ENCODE measurements at regions not wholly inside any gene's neighbourhood (a gene's known extent, or its start where the extent isn't known, plus 50 kb on each side); places are given as distances from the start of the nearest gene placed in this dataset.

DNA sequence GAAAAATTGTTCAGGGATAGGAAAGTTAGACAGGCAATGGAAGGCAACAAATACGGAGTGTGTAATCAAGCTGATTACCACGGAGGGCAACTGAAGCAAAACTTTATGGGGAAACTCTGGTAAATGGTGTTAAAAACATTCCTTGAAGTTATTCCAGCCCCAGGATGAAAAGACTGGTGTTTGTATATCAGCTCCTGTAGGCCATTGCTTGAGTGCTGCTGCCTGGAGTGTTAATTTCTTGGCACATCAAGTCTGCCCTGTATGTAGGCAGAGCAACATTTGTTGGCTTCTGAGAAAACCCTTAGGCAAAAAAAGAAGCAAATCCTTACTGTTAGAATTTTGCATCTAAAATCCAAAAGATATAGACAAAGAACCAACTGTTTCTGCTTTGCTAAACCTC, 686.5 kb upstream of the ACO1 start:
- no peak overlapping the region for H3K4me3 ChIP-seq (ENCODE audit: insufficient read depth, low read depth, low read length)
- WGBS, 2 experiments: 93 to 95% methylated on average over 2 of the region's 2 CpGs
- no peaks in the 10 kb centered on the region for H3K27me3 ChIP-seq (ENCODE audit: control insufficient read depth, insufficient read depth, low read length, poor library complexity, severe bottlenecking)
- no peaks in the 10 kb centered on the region for H3K4me1 ChIP-seq (ENCODE audit: control insufficient read depth, insufficient read depth, low read length)
- no peak overlapping the region for H3K27ac ChIP-seq (ENCODE audit: insufficient read depth, low read depth, low read length, poor library complexity, severe bottlenecking)
- no peaks in the 10 kb centered on the region for H3K9me3 ChIP-seq (ENCODE audit: control insufficient read depth, low read length)
- no peaks in the 10 kb centered on the region for H3K36me3 ChIP-seq (ENCODE audit: control insufficient read depth, insufficient read depth, low read length)

DNA sequence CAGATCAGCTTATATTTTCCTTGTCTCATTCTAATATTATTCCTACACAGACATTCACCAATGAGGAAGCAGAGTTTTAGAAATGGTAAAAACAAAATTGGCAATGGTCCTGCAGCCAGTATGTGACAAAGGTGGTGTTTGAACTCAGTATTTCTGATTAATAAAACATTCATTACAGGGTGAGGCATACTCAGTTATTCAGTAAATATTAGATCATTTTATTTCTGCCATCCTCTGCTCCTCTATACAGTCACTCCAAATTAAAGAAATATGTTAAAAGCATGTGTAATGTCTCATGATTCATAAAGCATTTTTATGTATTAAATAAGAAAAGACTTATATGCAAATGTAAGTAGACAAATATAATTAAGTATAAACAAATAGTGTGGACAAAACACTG, 684.6 kb upstream of the ACO1 start:
- Histone ChIP-seq H3K36me3 (ENCODE audit: control insufficient read depth, insufficient read depth, low read length) (no peaks in the 10 kb centered on the region), H3K27me3 (ENCODE audit: control insufficient read depth, insufficient read depth, low read length, poor library complexity, severe bottlenecking) (no peaks in the 10 kb centered on the region), H3K4me3 (ENCODE audit: insufficient read depth, low read depth, low read length) (no peak overlapping the region), H3K4me1 (ENCODE audit: control insufficient read depth, insufficient read depth, low read length) (no peaks in the 10 kb centered on the region), H3K9me3 (ENCODE audit: control insufficient read depth, low read length) (no peaks in the 10 kb centered on the region), H3K27ac (ENCODE audit: insufficient read depth, low read depth, low read length, poor library complexity, severe bottlenecking) (no peak overlapping the region)

DNA sequence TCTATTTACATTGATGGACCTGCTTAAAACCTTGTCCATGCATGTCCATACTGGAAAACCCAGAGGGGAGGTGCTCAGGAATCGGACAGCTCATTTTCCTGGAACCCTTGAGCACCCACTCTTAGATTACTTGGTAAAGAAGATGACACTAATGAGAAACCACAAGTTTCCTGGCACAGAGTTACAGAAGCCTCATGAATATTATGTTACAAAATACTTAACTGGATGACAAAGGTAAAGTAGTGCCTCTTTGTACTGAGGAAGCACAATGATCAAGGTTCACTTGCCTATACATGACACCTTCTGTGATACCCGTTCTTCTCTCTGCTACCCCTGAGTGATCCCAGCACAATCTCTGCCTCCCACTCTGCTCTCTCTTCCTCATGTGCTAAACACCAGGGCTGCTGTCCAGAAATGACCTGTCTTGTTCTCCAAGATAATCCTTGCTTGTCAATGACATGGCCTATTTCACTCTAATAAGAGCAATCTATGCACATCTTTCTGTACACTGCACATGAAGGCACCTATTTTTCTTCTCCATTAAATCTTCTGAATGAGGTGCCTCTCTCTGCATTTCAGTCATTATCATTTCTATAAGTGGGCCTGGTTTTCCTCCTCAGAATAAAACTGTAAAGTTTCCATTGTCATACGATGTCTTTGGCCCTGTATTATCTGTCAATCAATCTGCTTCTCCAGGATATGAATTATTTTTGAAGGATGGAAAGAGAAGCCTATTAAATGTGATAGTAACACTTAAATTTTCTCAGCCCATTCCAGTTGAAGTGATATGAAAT, 684.0 kb upstream of the ACO1 start:
- no peaks in the 10 kb centered on the region for H3K27me3 ChIP-seq (ENCODE audit: control insufficient read depth, insufficient read depth, low read length, poor library complexity, severe bottlenecking)
- 89 to 94% methylated on average over 2 to 3 of the region's 3 CpGs for WGBS, 2 experiments
- H3K4me1 ChIP-seq (ENCODE audit: control insufficient read depth, insufficient read depth, low read length): no peaks in the 10 kb centered on the region
- H3K36me3 ChIP-seq (ENCODE audit: control insufficient read depth, insufficient read depth, low read length): no peaks in the 10 kb centered on the region
- no peak overlapping the region for H3K27ac ChIP-seq (ENCODE audit: insufficient read depth, low read depth, low read length, poor library complexity, severe bottlenecking)
- H3K9me3 ChIP-seq (ENCODE audit: control insufficient read depth, low read length): no peaks in the 10 kb centered on the region
- no peak overlapping the region for H3K4me3 ChIP-seq (ENCODE audit: insufficient read depth, low read depth, low read length)

DNA sequence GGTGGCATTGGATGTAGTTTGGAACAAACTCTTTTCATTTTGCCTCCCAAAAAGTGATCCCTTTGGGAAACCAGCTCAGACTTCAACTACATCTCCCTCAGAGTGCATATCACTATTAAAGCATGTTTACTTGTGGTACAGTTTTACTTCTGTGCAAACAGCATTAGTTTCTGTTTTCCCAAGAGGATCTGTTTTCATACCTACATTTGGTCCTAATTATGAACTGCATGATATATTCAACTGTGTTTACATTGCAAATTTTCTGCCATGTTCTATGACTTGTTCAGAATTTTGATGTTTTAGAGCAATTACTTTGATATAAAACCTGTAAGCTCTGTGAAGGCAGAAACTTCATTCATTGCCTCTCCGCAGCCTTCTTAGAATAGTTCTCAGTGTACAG, 681.5 kb upstream of the ACO1 start:
- Histone ChIP-seq H3K4me1 (ENCODE audit: control insufficient read depth, insufficient read depth, low read length) (no peaks in the 10 kb centered on the region), H3K36me3 (ENCODE audit: control insufficient read depth, insufficient read depth, low read length) (no peaks in the 10 kb centered on the region), H3K4me3 (ENCODE audit: insufficient read depth, low read depth, low read length) (no peak overlapping the region), H3K27me3 (ENCODE audit: control insufficient read depth, insufficient read depth, low read length, poor library complexity, severe bottlenecking) (no peaks in the 10 kb centered on the region), H3K27ac (ENCODE audit: insufficient read depth, low read depth, low read length, poor library complexity, severe bottlenecking) (no peak overlapping the region), H3K9me3 (ENCODE audit: control insufficient read depth, low read length) (no peaks in the 10 kb centered on the region)
- 83 to 100% methylated on average over 1 of the region's 1 CpG for WGBS, 2 experiments

DNA sequence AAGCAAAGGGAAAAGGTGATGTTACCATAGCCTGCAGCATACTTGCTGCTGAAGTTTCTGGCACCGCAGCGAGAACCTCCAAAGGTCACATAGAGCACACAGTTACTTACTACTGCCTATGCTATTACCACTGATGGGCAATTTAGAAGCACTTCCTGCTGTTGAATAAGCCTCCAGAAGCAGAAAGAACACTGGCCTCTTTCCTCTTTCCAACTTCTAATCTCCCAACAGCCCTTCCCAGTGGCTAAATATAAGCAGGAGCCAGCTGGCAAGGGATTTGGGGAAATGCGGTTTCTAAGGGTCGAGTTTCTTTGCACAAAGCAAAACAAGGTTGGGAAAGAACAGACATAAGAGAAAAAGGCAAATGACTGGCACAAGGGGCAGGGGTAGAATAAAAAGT, 669.2 kb upstream of the ACO1 start:
- WGBS, 2 experiments: 86 to 90% methylated on average over 4 of the region's 4 CpGs
- Histone ChIP-seq H3K36me3 (ENCODE audit: control insufficient read depth, insufficient read depth, low read length) (no peaks in the 10 kb centered on the region), H3K4me3 (ENCODE audit: insufficient read depth, low read depth, low read length) (no peak overlapping the region), H3K4me1 (ENCODE audit: control insufficient read depth, insufficient read depth, low read length) (no peaks in the 10 kb centered on the region), H3K9me3 (ENCODE audit: control insufficient read depth, low read length) (no peaks in the 10 kb centered on the region), H3K27me3 (ENCODE audit: control insufficient read depth, insufficient read depth, low read length, poor library complexity, severe bottlenecking) (no peaks in the 10 kb centered on the region), H3K27ac (ENCODE audit: insufficient read depth, low read depth, low read length, poor library complexity, severe bottlenecking) (no peak overlapping the region)

DNA sequence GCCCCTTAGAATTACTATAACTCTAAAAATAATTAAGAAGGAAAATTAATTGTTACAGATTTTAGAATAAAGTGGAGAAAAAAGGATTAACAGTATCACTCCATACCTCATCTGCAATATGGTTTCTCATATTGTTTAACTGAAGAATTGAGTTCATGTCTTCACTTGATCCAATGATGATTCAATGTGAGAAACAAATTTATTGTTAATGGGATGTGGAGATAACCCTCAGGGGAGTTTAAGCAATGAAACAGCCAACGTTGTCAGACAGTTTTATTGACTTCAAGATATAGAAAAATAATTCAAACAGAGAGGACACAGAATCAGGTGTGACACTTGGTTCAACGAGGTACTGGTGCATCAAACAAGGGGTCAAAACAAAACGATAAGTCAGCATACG, 665.2 kb upstream of the ACO1 start:
- Histone ChIP-seq H3K36me3 (ENCODE audit: control insufficient read depth, insufficient read depth, low read length) (no peaks in the 10 kb centered on the region), H3K27me3 (ENCODE audit: control insufficient read depth, insufficient read depth, low read length, poor library complexity, severe bottlenecking) (no peaks in the 10 kb centered on the region), H3K4me1 (ENCODE audit: control insufficient read depth, insufficient read depth, low read length) (no peaks in the 10 kb centered on the region), H3K9me3 (ENCODE audit: control insufficient read depth, low read length) (no peaks in the 10 kb centered on the region), H3K27ac (ENCODE audit: insufficient read depth, low read depth, low read length, poor library complexity, severe bottlenecking) (no peak overlapping the region), H3K4me3 (ENCODE audit: insufficient read depth, low read depth, low read length) (no peak overlapping the region)
- 87 to 95% methylated on average over 4 of the region's 4 CpGs for WGBS, 2 experiments

DNA sequence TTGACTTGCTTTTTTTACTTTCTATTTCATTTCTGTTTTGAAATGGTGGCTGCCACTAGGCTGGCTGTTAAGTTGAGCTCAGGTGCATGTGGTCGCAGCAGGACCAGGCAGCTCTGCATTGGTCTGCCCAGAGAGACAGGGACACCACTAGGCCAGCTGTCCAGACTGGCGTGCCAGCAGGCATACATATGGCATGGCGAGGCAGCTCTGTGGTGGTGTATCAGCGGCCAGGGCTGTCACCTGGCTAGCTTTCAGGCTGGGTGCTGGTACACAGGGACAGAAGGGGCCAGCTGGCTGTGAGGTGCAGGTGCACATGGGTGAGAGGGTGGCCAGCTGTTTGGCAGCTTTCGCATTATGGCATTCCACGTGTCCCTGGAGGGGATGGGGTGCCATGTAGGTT, 654.0 kb upstream of the ACO1 start:
- 85 to 90% methylated on average over 6 of the region's 6 CpGs for WGBS, 2 experiments
- Histone ChIP-seq H3K27ac (ENCODE audit: insufficient read depth, low read depth, low read length, poor library complexity, severe bottlenecking) (no peak overlapping the region), H3K4me1 (ENCODE audit: control insufficient read depth, insufficient read depth, low read length) (no peaks in the 10 kb centered on the region), H3K9me3 (ENCODE audit: control insufficient read depth, low read length) (no peaks in the 10 kb centered on the region), H3K36me3 (ENCODE audit: control insufficient read depth, insufficient read depth, low read length) (no peaks in the 10 kb centered on the region), H3K4me3 (ENCODE audit: insufficient read depth, low read depth, low read length) (no peak overlapping the region), H3K27me3 (ENCODE audit: control insufficient read depth, insufficient read depth, low read length, poor library complexity, severe bottlenecking) (no peaks in the 10 kb centered on the region)

DNA sequence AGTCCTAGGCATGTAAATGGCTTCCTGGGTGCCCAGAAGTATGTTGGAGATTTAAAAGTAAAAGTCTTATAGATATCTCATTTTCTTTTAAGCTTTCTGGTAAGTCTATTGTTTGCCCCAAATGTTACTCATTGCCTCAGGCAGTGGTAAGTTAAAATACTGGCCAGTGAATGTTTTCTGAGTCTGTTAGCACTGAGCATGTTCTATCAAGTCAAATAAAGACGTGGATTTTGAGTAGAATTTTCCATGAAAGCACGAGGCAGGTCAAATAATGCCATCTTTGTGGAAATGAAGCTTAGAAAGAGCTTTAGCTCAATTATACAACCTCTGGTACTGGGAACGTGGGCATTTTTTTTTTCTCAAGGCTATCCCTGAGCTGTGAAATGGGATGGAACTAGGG, 651.3 kb upstream of the ACO1 start:
- H3K9me3 ChIP-seq (ENCODE audit: control insufficient read depth, low read length): no peaks in the 10 kb centered on the region
- H3K27me3 ChIP-seq (ENCODE audit: control insufficient read depth, insufficient read depth, low read length, poor library complexity, severe bottlenecking): no peaks in the 10 kb centered on the region
- no peak overlapping the region for H3K27ac ChIP-seq (ENCODE audit: insufficient read depth, low read depth, low read length, poor library complexity, severe bottlenecking)
- H3K4me1 ChIP-seq (ENCODE audit: control insufficient read depth, insufficient read depth, low read length): no peaks in the 10 kb centered on the region
- no peak overlapping the region for H3K4me3 ChIP-seq (ENCODE audit: insufficient read depth, low read depth, low read length)
- H3K36me3 ChIP-seq (ENCODE audit: control insufficient read depth, insufficient read depth, low read length): no peaks in the 10 kb centered on the region
- 87 to 91% methylated on average over 3 of the region's 3 CpGs for WGBS, 2 experiments

DNA sequence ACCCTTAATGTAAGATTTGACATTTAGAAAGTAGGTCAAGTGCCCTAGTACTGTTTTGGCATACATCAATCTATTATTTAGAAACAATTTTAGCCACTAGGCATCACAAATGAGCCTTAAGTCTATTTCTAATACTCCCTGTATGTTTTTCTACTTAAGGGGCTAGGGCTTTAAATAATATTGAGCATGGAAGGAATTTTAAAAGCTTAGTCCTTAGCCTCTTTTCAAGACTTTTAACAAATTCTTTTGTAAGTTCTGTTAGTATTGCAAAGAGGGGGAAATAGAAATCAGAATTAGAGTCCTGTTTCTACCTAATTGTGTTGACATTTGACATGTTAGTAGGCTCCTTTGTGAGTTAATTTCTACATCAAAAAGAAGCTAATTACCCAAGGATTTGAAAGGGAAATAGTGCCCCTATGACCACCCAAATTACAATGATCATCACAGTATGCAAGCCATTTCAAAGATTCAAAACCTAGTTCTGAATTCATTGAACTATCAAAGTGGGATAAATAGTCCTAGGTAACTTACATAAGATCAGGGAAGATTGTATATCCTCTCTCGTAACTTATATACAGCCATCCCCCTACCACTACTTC, 647.8 kb upstream of the ACO1 start:
- Histone ChIP-seq H3K27ac (ENCODE audit: insufficient read depth, low read depth, low read length, poor library complexity, severe bottlenecking) (no peak overlapping the region), H3K9me3 (ENCODE audit: control insufficient read depth, low read length) (no peaks in the 10 kb centered on the region), H3K4me3 (ENCODE audit: insufficient read depth, low read depth, low read length) (no peak overlapping the region), H3K36me3 (ENCODE audit: control insufficient read depth, insufficient read depth, low read length) (no peaks in the 10 kb centered on the region), H3K4me1 (ENCODE audit: control insufficient read depth, insufficient read depth, low read length) (no peaks in the 10 kb centered on the region), H3K27me3 (ENCODE audit: control insufficient read depth, insufficient read depth, low read length, poor library complexity, severe bottlenecking) (no peaks in the 10 kb centered on the region)
- 67 to 82% methylated on average over 1 of the region's 1 CpG for WGBS, 2 experiments

DNA sequence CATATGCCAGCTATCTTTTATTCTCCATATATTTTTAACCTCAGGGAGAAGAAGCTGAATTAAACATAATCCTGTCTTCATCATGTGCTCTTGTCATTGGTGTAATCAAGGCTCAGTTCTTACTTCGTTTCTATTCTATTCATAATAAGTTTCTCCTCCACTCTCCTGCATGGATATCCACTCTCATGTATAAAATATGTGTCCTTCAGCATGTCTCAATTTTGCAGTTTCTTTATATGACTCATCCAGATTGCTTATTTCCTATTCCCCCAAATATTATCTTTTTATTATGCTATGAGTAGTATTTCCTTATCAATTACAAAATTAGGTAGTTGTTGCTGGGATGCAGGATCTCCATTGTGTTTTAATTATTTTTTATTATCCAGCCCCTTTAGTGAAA, 643.7 kb upstream of the ACO1 start:
- Histone ChIP-seq H3K4me1 (ENCODE audit: control insufficient read depth, insufficient read depth, low read length) (no peaks in the 10 kb centered on the region), H3K4me3 (ENCODE audit: insufficient read depth, low read depth, low read length) (no peak overlapping the region), H3K27me3 (ENCODE audit: control insufficient read depth, insufficient read depth, low read length, poor library complexity, severe bottlenecking) (no peaks in the 10 kb centered on the region), H3K9me3 (ENCODE audit: control insufficient read depth, low read length) (no peaks in the 10 kb centered on the region), H3K36me3 (ENCODE audit: control insufficient read depth, insufficient read depth, low read length) (no peaks in the 10 kb centered on the region), H3K27ac (ENCODE audit: insufficient read depth, low read depth, low read length, poor library complexity, severe bottlenecking) (no peak overlapping the region)
- WGBS, 2 experiments: 88 to 92% methylated on average over 1 of the region's 1 CpG

Data from ectodermal cell (in vitro differentiated cells).